Effector CD8-positive, alpha-beta T cell (primary cell): ENCODE measurements at regions not wholly inside any gene's neighbourhood (a gene's known extent, or its start where the extent isn't known, plus 50 kb on each side); places are given as distances from the start of the nearest gene placed in this dataset.
"Not testable (repeated sequence)": the region's sequence is repeated elsewhere in the genome, so short reads cannot be mapped to it uniquely, and the experiment has no call there.

Source experiments
- DNase-seq: peaks from one replicate; lab custom pipeline; 2025; lab: John Stamatoyannopoulos, UW

DNA sequence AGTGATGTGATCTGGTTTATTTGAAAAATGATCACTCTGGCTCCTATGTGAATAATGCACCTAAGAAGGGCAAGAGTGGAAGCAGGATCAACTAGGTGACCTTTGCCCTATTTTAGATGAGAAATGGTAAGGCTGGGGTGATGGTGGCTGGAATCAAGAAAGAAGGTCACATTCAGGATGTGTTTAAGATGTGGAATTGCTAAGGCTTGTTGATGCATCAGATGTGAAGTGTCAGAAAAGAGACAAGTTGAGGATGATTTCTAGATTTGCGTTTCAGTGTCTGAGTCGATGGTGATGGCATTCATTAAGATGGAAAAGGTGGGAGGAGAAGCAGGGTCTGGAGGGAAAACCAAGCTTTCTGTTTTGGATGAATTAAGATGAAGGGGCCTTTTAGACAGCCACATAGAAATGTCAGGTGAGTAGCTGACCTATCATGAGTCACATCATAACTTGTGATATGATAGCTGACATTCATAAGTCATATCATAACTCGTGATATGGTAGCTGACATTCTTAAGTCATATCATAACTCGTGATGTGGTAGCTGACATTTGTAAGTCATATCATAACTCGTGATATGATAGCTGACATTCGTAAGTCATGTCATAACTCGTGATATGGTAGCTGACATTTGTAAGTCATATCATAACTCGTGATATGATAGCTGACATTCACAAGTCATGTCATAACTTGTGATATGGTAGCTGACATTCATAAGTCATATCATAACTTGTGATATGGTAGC, 101.2 kb upstream of the SEC11C start:
- no peak for DNase-seq

GRCh38 chr18:59039040-59039320, 100.7 kb upstream of the SEC11C start:
- not testable (repeated sequence) for DNase-seq

- no peak for DNase-seq
Observed at GRCh38 chr18:59039449-59039848, 100.2 kb upstream of the SEC11C start.

GRCh38 chr18:59040770-59041148, 98.9 kb upstream of the SEC11C start:
- no peak for DNase-seq

GRCh38 chr18:59041296-59041695, 98.4 kb upstream of the SEC11C start:
- no peak for DNase-seq

DNA sequence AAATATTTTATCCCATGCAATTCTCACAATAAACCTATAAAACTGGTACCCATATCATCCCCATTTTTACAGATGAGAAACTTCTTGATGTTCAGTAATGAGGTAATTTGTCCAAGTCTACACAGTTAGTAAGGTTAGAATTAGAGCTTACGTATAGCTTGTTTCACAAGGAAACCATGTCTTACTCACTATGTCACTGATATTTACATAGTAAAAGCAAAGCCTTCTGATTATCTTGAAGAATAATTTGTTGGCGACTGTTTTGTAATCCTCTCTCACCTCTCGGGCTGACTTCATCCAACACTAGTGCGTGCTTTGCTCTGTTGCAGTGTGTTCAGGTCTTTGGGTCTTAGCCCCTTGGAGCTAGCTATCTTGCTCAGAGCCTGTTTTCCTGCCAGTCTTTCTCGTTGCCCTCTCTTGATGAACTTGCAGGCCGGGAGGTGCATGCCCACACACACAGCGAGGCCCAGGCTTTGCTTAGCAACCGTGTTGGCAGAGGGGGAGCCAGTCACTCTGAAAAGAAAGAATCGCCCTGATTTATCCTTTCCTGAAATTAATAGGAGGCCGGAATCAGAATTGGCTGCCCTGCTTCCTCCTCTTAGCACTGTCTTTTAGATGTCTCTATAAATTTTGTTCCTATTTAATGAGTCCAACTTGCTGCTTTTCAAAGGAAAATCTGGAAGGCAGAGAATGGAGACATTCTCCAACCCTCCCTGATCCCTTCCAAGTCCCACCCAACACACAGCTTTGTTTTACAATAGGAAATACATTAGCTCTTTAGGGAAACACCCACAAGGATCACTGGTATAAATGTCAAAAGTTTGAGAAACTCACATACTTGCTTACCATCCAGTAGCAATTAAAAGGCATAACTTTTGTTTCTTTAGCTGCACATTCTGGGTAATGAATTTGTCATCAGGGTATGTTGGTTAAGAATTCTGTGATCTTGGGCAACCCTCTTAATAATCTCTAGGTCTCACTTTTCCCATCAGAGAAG, 97.6 kb upstream of the SEC11C start:
- no peak for DNase-seq

DNA sequence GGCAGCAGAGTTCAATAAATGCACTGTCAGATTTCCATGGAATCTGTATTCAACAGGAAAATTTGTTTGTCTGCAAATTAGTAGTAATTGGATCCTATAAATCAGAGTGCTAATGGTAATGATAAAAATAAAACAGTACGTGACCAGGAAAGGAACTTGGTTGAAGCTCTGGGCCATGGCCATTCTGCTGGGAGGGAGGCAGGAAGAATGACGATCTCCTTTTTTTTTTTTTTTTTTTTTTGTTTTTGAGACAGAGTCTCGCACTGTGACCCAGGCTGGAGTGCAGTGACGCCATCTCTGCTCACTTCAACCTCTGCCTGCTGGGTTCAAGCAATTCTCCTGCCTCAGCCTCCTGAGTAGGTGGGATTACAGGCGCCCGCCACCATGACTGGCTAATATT, 94.8 kb upstream of the SEC11C start:
- no peak for DNase-seq

DNA sequence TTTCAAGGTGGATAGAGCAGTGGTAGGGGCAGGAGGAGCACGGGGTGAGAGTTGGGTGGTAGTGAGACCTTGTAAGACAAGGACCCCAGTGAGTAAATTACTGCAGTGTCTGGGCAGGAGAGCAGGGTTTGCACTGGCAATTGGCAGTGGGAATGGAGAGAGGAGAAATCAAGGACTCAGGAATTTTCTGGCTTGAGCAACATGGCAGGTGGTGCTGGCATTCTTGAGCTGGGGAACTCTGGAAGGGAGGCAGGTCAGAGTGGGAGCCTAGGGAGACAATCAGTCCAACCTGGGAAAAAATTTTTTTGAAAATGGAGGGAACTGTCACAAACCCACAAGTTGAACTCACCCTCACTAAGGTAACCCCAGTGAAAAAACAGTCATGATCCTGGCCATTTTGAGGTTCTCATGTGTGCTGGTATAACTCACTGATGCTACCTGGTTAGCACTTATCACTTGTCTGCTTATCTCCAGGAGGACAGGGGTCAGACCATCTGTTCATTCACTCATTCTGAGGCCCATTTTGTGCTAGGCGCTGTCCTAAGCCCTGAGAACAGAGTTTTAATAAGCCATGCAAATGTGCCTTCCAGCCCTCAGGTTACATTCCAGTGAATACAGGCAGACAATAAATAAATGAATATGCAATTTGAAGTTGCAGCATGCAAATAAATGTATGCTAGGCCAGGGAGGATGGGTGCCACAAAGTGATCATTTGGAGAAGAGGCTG, 92.2 kb upstream of the SEC11C start:
- DNase-seq = no peak

DNA sequence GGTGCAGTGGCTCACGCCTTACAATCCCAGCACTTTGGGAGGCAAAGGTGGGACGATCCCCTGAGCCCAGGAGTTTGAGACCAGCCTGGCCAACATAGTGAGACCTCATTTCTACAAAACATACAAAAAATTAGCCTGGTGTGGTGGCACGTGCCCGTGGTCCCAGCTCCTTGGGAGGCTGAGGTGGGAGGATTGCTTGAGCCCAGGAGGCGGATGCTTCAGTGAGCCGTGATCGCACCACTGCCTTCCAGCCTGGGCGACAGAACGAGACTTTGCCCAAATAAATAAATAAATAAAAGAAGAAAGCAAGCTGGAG, 91.7 kb upstream of the SEC11C start:
- DNase-seq = no peak

DNA sequence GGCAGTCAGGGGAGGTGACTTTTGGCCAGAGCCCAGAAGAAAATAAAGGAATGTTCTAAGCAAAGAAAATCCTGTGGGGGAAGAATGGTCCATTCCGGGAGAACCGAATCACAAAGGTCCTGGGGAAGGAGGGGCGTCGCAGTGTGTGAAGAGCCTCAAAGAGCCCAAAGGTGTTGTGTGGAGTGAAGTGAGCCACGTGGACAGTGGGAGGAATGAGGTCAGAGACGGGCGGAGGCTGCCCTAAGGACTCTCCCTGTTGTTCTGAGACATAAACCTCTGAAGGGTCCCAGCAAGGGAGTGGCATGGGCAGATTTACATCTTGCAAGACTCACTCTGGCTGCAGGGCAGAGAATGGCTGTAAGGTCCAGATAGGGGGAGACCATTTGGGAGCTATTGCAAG, 91.3 kb upstream of the SEC11C start:
- DNase-seq = no peak

DNA sequence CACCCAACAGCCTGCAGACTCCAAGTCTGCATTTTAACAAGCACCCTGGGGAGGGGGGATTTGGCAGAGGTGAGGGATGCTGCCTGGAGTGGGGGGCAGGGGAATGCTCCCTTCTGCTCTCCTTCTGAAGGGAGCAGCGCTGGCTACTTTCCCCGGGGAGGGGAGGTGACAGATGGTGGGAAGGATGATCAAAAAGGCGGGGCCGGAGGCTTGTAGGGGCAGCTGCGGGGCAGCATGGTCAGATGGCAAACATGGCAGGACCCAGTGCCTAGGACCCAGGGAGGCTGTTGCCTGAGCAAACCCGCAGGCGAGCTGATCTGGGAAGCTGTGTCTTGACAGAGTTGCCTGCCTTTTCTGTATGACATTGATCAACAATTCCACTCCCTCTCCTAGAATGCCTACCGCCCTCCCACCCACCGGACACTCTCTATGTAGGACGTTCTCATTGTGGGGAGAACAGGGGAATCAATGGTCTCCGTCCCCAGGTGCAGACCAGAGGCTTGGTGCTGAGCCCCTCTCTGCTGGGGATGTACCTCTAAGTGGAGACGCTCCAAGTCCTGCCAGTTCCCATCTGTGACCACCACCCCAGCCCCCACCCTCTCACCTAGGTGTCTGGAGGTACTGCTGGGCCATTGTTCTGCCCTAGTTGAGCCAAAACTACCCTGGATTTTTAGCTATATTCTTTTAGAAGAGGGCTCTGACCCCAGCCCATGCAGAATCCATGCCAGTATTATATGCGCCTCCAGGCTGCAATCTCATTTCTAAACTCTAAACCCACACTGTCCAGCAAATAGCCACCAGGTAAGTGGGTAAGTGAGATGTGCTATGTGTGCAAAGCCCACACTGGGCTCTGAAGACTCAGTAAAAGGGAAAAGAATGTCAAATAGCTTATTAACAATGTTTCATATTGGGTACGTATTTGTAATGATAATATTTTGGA, 89.7 kb upstream of the SEC11C start:
- no peak for DNase-seq

DNA sequence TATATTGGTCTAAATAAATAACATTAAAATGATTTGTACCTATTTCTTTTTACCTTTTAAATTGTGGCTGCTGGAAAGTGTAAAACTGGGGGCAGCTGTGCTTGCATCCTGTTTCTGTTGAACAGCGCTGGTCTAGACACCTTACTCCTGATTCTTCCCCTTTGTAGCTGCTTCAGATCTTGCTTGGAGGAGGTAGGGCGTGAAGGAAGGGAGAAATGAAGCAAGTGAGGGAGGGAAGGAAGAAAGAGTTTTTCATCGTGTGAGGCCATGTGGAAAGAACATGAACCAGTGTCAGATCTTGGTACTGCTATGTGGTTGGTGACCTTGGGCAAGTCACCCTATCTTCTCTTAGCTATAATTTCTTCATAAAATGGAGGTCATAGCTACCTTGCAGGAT, 89.0 kb upstream of the SEC11C start:
- DNase-seq = no peak

DNA sequence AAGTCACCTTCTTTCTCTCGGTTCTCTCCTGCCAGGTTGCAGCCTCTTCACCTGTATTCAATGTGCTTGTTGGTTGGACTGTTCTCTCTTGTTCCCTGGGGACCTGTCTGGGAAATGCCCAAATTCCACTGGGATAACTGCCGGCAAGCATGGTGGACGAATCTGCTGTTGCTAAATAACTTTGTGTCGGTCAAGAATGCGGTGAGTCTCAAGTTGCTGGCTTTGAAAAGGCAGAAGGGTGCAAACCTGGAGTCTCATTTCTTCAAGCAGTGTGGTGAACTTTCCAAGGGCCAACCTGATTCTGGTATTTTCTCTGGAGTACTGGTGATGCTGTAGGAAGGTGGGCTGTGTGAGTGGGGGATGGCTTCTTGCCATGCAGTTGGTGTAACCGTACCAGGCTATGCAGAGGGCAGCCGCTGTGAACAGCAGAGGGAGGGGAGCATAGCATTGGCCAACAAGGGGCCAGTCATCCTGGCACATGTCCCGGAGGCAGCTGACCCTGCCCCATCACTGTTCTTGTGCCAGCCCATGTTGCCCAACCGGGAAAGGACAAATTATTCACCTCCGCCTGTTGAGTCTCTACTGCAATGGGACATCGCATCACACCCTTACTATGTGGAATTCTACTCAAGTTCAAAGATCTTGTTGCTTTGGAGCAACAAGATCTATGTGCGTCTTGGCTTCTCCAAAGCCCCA, 88.1 kb upstream of the SEC11C start:
- DNase-seq = no peak

DNA sequence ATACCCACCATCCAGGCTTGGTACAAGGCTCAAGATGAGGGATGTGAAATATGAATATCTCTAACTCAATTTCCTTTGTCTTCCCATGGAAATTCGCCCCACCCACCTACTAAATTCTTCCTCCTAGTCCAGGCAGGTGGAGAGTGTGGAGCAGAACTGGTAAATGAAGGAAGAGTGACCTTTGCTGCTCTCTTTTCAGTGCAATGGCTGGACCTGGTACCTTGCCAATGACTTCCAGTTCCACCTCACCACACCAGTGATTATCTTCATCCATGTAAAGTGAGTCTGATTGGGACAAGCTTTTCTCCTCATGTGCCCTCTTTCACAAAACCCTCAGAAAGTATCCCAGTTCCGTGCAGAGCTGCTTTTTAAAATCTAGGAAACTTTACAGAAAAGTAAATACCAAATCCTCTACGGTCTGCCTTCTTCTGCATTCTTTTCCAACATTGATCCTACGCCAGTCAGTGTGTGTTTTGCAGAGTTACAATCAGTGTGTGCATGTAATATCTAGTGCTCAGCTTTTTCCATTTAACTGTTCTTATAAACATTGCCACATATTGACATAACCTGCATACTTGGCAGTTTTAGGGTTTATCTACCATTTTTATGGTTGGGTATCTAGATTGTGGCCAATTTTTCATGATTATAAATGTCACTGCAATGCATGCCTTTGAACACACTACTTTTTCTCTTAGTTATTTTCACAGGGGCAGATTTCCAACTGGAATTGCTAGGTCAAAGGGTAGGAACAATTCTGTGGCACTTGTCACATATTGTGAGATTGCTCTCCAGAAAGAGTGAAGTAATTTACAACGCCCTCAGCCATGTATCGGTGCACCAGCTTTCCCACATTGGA, 86.5 kb upstream of the SEC11C start:
- DNase-seq = no peak

- no peak for DNase-seq
Observed at GRCh38 chr18:59054496-59055287, 85.0 kb upstream of the SEC11C start.

GRCh38 chr18:59055345-59056032, 84.2 kb upstream of the SEC11C start:
- DNase-seq = no peak

DNA sequence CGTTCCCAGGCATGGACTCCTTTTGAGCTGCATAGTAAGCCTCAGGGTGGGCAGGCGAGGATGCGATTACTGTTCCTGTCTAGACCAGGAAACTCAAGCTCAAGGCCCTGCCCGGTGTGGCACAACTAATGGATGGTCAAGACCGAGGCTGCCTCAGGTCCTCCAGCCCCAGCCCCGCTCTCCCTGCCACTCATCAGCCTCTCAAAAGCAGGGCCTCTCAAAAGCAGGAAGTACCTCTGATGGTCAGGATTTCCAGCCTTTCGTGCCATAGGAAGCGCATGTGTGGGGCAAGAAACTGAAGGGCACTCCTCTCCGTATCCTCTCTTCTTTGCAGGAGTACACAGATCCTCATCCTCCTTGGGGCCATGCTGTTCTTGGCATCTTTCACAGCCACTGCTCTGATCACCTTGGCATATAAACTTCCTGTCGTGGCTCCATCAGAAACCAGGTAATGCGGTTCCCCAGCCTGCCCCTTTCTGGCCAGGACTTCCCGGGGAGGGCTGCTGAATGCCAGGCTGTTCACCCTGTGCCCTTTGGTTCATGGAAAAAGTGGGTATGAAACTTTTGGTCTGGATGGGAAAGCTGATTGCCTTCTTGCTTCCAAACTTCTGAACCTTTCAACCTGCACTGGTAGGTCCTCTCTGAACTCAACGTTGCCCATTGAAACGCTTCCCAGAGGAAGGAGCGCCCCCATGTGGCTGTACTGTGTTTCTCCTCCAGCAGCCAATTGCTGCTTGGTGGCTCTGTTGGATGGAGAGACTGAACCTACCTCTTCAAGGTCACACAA, 82.8 kb upstream of the SEC11C start:
- peak; percentile 3 for DNase-seq

DNA sequence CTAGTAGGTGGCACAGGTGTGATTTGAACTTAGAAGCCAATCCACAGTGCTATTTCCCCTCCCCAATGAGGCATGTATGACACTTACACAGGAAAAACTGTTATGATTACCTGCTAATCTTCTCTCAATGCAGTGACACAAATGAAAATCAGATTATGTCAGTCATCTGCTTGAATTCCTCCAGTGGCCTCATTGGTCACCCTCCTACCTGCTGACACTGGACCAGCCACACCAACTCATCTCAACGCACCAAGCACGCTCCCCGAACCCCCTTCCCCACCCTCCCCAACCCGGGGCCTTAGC, 82.2 kb upstream of the SEC11C start:
- DNase-seq = no peak
